GM18505 (cell line): ENCODE measurements at regions not wholly inside any gene's neighbourhood (a gene's known extent, or its start where the extent isn't known, plus 50 kb on each side); places are given as distances from the start of the nearest gene placed in this dataset.

Experiments used
- ATAC-seq: cut with Tn5 transposase; IDR thresholded peaks from one replicate; pipeline ENCODE4 v1.9.1; 2021; ENCODE audit not compliant: unreplicated experiment
- POLR2A ChIP-seq: IDR thresholded peaks from 4 replicates; pipeline ENCODE4 v1.6.1; 2011; ENCODE audit warnings: borderline replicate concordance; ENCODE audit not compliant: insufficient read depth, insufficient read length; ENCODE audit errors: extremely low read depth

DNA sequence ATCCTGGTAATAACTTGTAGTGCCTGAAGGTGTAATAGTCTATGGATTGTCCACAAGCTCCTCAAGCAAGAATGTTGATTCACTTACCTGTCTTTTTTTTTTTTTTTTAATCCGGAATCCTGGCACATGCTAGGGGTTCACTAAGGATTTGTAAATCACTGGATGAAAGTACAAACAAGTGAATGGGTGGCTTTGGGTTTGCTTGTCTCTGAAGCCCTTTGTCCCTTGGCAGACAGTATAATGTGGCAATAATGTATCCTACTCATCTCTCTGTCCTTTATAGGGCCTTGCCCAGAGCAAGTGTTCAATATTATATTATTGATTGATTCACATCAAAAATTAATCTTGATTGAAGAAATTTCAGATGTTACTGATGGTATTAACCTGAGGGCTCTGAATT lies 334.0 kb upstream of the CPEB2 start:
- no peak for ATAC-seq
- TF ChIP-seq POLR2A = no peak

DNA sequence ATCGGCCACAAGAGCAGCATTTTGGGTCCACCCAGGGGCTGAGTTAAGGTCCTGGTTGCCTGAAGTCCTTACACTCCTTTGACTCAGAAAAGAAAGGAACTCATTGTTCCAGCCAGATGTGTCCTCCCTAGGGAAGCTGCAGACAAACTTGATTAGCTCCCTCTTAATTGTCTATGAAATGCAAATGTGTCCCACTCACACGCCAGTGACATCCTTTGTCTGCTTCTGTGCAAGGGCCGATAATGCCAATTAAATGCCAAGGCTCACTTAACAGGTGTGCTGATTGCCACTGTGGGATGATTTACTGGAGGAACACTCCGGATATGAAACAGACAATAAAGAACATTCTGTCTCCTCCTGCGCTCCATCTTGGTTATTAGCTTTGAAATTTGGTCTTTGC lies 332.9 kb upstream of the CPEB2 start:
- no peak for ATAC-seq
- TF ChIP-seq POLR2A = no peak

DNA sequence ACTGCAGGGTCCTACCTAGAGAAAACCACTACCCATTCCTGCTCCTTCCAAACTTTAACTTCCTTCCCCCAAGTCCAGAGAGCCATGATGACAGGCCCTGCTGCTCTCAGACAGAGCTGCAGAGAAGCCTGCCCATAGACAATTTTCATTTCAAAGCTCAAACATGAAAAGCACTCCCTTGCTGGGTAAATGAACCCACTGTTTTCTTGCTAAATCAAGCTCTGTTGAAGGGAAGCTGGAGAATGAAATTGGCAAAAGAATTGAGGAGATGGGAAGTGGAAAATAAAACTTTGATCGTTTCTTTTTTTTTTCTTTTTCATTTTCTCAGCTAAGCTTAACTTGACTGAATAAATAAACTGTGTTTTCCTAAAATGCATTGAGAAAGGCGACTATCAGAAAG lies 331.1 kb upstream of the CPEB2 start:
- ATAC-seq = no peak
- no peak for TF ChIP-seq POLR2A

DNA sequence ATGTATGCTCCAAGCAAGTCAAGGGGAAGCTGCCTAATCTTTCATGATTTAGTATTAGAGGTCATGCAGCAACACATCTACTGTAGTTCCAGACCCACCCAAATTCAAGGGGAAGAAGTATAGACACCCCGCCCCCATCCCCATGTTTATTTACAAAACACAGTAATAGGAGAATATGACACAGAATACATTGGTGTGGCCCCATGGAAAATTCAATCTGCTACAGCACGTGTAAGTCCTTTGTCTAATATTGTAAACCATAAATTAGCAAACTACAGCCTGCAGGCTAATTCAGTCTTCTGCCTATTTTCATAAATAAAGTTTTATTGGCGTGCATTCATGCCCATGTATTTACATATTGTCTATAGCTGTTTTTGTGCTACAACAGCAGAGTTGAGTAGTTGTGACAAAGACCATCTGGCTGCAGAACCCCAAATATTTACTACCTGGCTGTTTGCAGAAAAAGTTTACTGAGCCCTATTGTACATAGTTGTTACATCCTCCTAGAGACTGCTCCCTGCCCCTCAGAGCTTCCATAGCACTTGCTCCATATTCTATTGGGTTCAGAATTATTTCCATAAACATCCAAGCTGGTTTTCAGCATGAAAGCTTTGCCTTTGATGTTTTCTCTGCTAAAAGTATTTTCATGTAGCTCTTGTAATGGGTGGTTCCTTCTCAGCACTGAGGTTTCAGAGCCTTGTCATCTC lies 326.8 kb upstream of the CPEB2 start:
- no peak for TF ChIP-seq POLR2A
- ATAC-seq = no peak

DNA sequence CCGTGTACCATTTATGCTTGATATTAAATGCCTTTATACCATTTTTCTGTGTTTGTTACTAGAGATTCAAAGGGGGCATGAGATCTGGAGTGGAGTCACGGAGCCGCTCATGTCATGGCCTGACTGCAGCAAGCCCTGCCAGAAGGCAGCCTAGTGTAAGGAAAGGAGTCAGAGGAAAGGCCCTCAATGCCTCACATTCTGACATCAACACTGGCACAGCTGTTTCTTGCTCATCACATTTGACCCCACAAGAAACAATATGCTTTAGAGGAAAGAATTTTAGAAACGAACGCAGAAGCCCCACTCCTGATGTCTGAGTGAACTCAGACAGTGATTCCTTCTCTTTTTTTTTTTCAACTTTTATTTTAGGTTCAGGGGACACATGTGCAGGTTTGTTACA lies 322.4 kb upstream of the CPEB2 start:
- TF ChIP-seq POLR2A = no peak
- no peak for ATAC-seq

DNA sequence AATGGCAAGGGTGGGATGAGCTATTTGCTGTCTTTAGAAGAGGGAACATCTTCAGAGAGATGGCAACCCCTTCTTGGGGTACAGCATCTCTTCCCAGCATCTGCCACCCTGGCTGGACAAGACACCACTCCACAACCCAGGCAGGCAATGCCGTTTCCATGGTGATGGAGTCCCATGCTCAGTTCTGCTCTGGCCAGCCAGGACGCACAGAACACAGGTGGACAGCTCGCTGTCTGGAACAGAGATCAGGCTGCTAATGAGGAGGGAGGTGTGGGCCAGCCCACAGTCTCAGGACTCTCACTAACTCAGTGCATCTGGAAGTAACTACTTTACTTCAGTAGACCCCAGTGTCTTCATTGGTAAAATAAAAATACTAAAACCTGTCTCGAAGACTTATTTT lies 321.0 kb upstream of the CPEB2 start:
- no peak for TF ChIP-seq POLR2A
- ATAC-seq = no peak

DNA sequence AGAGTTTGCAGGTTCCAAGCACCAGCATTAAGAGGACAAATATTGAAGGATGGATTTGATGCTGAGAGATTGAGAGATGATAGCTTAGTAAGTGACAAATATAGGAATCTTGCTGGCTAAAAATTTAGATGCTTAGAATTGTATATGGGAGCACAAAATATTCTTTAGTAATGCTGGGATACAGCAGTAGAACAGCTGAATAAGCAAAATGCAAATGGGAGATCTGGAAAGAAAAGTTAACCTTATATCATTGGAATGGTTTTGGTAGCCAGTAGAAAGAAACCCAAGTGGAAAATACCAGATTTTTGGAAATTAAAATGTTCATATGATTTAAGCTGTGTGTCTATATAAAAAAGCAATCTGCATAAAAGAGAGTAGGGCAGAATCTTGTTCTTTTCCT lies 308.6 kb upstream of the CPEB2 start:
- no peak for ATAC-seq
- no peak for TF ChIP-seq POLR2A

DNA sequence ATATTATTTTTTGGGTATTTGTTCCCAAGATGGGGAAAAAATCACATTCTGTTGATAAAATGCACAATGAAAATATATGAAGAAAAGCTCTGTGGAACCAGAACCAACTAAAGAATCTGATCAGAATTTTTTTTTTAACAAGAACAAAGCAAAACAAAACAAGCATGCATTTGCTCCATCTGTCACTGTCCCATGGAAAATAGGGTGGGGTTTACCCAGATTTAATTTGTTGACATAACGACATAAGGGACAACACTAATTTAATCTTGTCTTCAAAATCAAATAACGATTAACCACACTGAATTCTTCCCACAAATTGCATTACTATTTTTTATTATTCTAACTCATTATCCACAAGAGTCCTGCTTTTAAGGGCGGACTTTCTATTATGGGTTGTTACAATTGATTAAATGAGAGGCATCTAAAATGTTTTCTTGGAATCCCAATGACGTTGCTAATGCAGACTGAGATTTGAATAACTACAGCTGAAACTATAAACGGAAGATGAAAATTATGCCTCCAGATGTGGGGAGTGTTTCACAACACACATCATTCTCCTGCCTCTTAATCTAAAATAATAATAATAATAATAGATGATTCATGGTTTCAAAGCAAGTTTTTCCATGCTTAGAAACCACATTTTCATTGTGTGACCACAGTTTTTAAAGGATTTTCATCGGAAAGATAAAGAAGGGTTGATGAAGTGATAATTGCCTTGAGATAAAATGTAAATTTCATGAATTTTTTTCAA lies 307.0 kb upstream of the CPEB2 start:
- no peak for ATAC-seq
- no peak for TF ChIP-seq POLR2A

DNA sequence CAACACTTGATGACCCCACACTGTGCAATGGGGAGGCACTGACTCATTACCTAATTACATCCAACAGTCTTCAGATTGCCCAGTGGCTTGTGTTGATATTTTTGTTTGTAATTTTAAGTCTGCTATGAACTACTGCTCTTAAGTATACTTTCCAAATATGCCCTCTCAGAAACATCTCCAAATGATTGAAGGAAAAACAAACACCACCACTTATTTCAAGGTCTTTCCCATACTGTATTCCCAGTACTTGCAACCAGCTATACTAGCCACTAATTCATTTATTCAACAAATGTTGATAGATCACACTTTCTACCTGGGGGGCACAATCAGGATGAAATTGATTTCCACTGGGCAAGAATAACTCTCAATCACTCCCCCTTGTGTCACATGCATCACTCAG lies 302.2 kb upstream of the CPEB2 start:
- ATAC-seq = no peak
- TF ChIP-seq POLR2A = no peak

DNA sequence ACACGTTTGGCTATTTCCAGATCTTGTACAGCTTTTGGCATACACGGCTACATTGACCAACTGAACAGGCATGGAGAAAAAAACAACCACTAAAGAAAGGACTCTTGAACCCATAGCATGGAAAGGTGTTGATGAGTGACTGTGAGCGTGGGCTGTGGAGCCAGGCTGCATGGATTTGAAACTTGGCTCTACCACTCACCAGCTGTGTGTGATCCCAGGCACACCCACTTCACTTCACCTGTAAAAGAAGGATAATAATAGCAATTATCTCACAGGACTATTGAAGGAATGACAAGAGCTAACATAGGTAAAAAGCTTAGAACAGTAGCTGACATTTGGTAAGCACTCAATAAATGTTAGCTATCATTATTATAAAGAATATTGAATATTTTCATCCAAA lies 301.7 kb upstream of the CPEB2 start:
- ATAC-seq = no peak
- TF ChIP-seq POLR2A = no peak

DNA sequence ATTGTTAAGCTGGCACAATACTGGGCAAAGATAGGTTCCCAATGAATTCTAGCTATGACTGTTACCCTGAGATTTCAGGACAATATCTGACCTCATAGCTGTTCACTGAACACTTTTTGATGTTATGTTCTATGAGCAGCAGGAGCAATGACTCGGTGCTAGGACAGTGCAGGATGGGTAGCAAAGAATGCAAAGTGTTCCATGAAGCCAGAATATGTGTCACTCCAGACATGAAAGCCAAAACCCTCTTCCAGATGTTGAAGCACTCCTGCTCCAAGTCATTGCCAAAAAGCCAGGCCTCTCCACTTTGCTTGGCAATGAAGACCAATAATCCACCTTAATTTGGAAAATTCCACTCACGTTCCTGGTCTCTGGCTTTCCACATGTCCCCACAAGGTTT lies 300.9 kb upstream of the CPEB2 start:
- TF ChIP-seq POLR2A = no peak
- no peak for ATAC-seq

DNA sequence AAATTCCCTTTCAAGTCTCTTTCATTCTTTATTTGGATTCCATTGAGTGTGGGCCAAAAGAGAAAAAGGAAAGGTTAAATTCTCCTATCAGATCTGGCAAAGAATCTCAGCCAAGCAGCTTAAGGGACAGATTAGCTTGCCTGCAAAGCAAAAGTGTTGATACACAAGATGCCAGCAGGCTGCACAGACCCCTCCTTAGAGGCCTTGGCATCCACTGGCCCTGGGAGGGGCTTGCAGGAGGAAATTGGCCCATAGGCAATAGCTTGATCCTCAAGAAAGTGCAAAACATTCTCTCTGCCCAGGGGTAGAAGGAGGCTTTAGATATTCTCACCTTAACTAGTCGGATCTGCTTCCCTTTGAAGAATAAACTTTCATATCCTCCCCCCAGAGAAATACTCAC lies 300.4 kb upstream of the CPEB2 start:
- no peak for ATAC-seq
- no peak for TF ChIP-seq POLR2A

DNA sequence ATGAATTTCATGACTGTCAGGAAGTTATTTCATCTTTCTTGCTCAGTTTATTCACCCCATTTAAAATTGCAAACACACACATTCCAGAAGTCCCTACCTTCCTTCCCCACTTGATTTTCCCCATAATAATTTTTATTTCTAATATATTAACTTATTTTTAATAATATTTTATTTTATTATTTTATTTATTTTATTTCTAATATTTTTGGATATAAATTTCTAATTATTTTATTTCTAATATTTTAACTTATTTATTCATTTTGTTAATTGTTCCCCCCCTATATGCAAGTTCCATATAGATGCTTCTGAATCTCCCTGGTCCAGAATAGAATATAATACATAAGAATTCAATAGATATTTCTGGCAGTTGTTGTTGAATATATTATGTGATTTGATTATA lies 293.7 kb upstream of the CPEB2 start:
- no peak for TF ChIP-seq POLR2A

DNA sequence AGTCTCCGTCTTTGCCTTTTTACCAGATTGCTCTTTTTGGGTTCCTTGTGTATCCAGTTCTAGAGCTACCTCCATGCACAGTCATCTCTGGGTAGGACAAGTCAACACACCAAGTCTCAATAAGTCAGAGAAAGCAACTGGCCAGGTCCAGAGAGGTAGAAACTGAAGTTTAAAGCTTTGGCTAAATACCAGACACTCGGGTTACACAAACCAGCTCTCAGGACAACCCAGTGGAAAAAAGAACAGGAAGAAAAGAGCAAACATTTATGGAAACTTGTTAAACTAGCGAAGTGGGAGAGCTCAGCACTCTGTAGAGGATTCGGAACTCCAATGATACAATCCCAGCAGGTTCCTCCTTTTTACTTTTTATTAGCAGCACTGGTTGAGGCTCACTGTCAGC lies 291.0 kb upstream of the CPEB2 start:
- TF ChIP-seq POLR2A = no peak
- ATAC-seq = no peak

More for the DNA sequence above, 293.7 kb upstream of the CPEB2 start:
- ATAC-seq = no peak

DNA sequence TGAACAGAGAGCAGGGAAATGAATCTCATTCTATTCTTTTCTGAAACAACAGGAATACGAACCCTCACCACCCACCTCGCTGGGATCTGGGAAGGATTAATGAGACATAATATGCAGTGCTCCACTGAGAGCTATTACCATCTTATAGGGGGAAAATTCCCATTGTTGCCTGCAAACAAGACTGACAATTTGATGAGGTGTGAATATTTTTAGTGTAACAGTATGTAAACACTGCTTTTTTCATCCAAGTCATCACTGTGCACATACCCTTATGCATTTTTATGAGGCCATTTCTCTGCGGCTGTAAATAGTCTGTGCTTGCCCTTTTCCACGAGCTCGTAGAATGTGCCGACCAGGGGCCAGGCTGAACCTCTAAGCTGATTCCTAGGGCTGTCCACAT lies 285.6 kb upstream of the CPEB2 start:
- ATAC-seq = no peak
- no peak for TF ChIP-seq POLR2A

DNA sequence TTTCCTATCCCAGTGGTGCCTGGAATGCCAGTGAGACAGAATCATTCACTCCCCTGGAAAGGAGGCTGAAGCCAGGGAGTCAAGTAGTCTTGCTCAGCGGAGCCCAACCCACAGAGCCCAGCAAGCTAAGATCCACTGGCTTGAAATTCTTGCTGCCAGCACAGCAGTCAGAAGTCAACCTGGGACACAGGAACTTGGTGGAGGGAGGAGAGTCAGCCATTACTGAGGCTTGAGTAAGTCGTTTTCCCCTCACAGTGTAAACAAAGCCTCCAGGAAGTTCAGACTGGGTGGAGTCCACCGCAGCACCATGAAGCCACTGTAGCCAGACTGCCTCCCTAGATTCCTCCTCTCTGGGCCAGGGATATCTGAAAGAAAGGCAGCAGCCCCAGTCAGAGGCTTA lies 283.2 kb upstream of the CPEB2 start:
- ATAC-seq = no peak
- no peak for TF ChIP-seq POLR2A

DNA sequence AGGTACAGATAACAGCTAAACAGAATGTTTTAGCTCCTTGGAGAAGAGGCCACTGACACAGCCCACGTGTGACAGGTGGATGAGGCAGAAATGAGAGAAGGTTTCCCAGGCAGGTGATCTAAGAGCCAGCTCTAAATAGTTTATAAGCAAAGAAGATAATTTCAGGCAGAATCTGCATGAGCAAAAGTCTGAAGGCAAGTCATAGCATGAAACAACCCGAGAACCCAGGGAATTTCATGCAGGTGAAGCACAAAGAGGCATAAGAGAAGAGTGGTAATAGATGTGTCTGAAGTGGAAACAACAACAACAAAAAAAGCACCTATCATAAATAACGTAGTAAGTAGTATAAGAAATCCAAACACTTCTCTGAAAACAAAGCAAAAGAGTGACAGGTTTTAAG lies 275.8 kb upstream of the CPEB2 start:
- ATAC-seq = no peak
- TF ChIP-seq POLR2A = no peak
